Small intestine (tissue), 7 donors: ENCODE measurements at regions not wholly inside any gene's neighbourhood (a gene's known extent, or its start where the extent isn't known, plus 50 kb on each side); places are given as distances from the start of the nearest gene placed in this dataset.

Experiments used
- DNase-seq, 2 donors: peaks; one replicate each; pipeline versions ENCODE4 v3.0.0 to v3.0.0-alpha.2; 2013
- FAIRE-seq: peaks from 2 replicates; lab custom pipeline; 2012; peaks lifted over from hg19 to GRCh38; lab: Jason Lieb, UNC
- H3K27ac ChIP-seq, 3 donors: one replicate each; pipeline ENCODE4 v1.5.1; 2013; ENCODE audit warnings: low read length in 2 of 3, mild to moderate bottlenecking in 2 of 3, control low read depth in 1 of 3, inconsistent platforms in 1 of 3, low read depth in 1 of 3, moderate library complexity in 1 of 3
- H3K27me3 ChIP-seq, 3 donors: one replicate each; pipeline ENCODE4 v1.6.1; 2013; ENCODE audit warnings: low read length in 3 of 3, inconsistent platforms in 1 of 3; ENCODE audit not compliant: control insufficient read depth in 3 of 3, insufficient read depth in 3 of 3
- H3K36me3 ChIP-seq, 3 donors: one replicate each; pipeline ENCODE4 v1.6.1; 2013; ENCODE audit warnings: low read length in 3 of 3, inconsistent platforms in 1 of 3, low read depth in 1 of 3, mild to moderate bottlenecking in 1 of 3, moderate library complexity in 1 of 3; ENCODE audit not compliant: control insufficient read depth in 3 of 3, insufficient read depth in 2 of 3
- H3K4me1 ChIP-seq, 3 donors: one replicate each; pipeline ENCODE4 v1.6.1; 2013; ENCODE audit warnings: low read length in 2 of 3, inconsistent platforms in 1 of 3, low read depth in 1 of 3, mild to moderate bottlenecking in 1 of 3, moderate library complexity in 1 of 3; ENCODE audit not compliant: control insufficient read depth in 3 of 3, insufficient read depth in 2 of 3
- H3K4me3 ChIP-seq, 3 donors: one replicate each; pipeline ENCODE4 v1.5.1; 2013; ENCODE audit warnings: low read length in 3 of 3, control low read depth in 1 of 3, inconsistent platforms in 1 of 3, low read depth in 1 of 3, mild to moderate bottlenecking in 1 of 3, moderate library complexity in 1 of 3
- H3K9me3 ChIP-seq, 2 donors: one replicate each; pipeline ENCODE4 v1.6.1; 2013; ENCODE audit warnings: low read depth in 1 of 2, low read length in 1 of 2; ENCODE audit not compliant: control insufficient read depth in 2 of 2, insufficient read depth in 1 of 2
- WGBS, 3 donors: extraction: QIAGEN DNeasy Blood & Tissue Kit; methylation state at CpG; one replicate each; pipeline ENCODE4 v1.1.7; 2013; 5-methylcytosine and 5-hydroxymethylcytosine counted together
- donor health status: healthy with polysubstance abuse.
- donor health status: control.
- donor health status: control.
- donor health status: Bipolar disorder and iron deficiency.
- donor health status: healthy.

GRCh38 chr18:10188971-10189810 lies 265.2 kb upstream of the APCDD1 start:
- Histone ChIP-seq H3K4me1 (no peaks in the 10 kb centered on the region), H3K9me3 (peaks cover 0 to 6% of the 10 kb centered on the region in 2 donors), H3K27me3 (no peaks in the 10 kb centered on the region), H3K36me3 (no peaks in the 10 kb centered on the region), H3K4me3 (no peak overlapping the region), H3K27ac (no peak overlapping the region)
- no peak for DNase-seq
- 78 to 86% (median 82%) methylated on average over 10 of the region's 10 CpGs for WGBS, 3 donors
- FAIRE-seq: no peak

- DNase-seq: no peak
- no peak for FAIRE-seq
- WGBS, 3 donors: 83 to 96% (median 93%) methylated on average over 4 of the region's 4 CpGs
Measured at GRCh38 chr18:10190564-10190963, 263.9 kb upstream of the APCDD1 start.

GRCh38 chr18:10193444-10193843 lies 261.0 kb upstream of the APCDD1 start:
- no peak for FAIRE-seq
- WGBS, 3 donors: 90 to 93% (median 91%) methylated on average over 3 of the region's 3 CpGs

More at GRCh38 chr18:10190564-10190963, 263.9 kb upstream of the APCDD1 start:
- peaks cover 0 to 6% of the 10 kb centered on the region in 2 donors for H3K9me3 ChIP-seq
- H3K4me1 ChIP-seq: no peaks in the 10 kb centered on the region
- no peak overlapping the region for H3K4me3 ChIP-seq
- no peaks in the 10 kb centered on the region for H3K36me3 ChIP-seq
- no peak overlapping the region for H3K27ac ChIP-seq
- H3K27me3 ChIP-seq: no peaks in the 10 kb centered on the region

GRCh38 chr18:10194592-10194991 lies 259.8 kb upstream of the APCDD1 start:
- WGBS, 3 donors: 53 to 65% (median 55%) methylated on average over 4 of the region's 4 CpGs
- no peak overlapping the region for H3K4me3 ChIP-seq
- H3K27ac ChIP-seq: no peak overlapping the region
- DNase-seq: no peak
- no peaks in the 10 kb centered on the region for H3K27me3 ChIP-seq
- H3K9me3 ChIP-seq: peaks cover 0 to 3% of the 10 kb centered on the region in 2 donors
- no peaks in the 10 kb centered on the region for H3K36me3 ChIP-seq
- no peaks in the 10 kb centered on the region for H3K4me1 ChIP-seq
- no peak for FAIRE-seq

More at GRCh38 chr18:10193444-10193843, 261.0 kb upstream of the APCDD1 start:
- no peaks in the 10 kb centered on the region for H3K27me3 ChIP-seq
- peaks cover 0 to 3% of the 10 kb centered on the region in 2 donors for H3K9me3 ChIP-seq
- H3K4me1 ChIP-seq: no peaks in the 10 kb centered on the region
- no peaks in the 10 kb centered on the region for H3K36me3 ChIP-seq
- no peak for DNase-seq
- H3K27ac ChIP-seq: no peak overlapping the region
- no peak overlapping the region for H3K4me3 ChIP-seq

GRCh38 chr18:10195529-10195928 lies 258.9 kb upstream of the APCDD1 start:
- FAIRE-seq: no peak
- Histone ChIP-seq H3K9me3 (peaks cover 0 to 3% of the 10 kb centered on the region in 2 donors), H3K27me3 (no peaks in the 10 kb centered on the region), H3K4me1 (no peaks in the 10 kb centered on the region), H3K36me3 (no peaks in the 10 kb centered on the region), H3K27ac (no peak overlapping the region), H3K4me3 (no peak overlapping the region)
- no peak for DNase-seq
- WGBS, 3 donors: 86 to 93% (median 87%) methylated on average over 2 of the region's 2 CpGs

- no peaks in the 10 kb centered on the region for H3K4me1 ChIP-seq
- FAIRE-seq (no peak), DNase-seq (peak; percentile 12 to 27)
- 57 to 67% (median 67%) methylated on average over 12 of the region's 12 CpGs for WGBS, 3 donors
- H3K27me3 ChIP-seq: no peaks in the 10 kb centered on the region
- peaks cover 0 to 3% of the 10 kb centered on the region in 2 donors for H3K9me3 ChIP-seq
- H3K27ac ChIP-seq: no peak overlapping the region
- no peak overlapping the region for H3K4me3 ChIP-seq
- no peaks in the 10 kb centered on the region for H3K36me3 ChIP-seq
Measured at GRCh38 chr18:10197097-10197496, 257.3 kb upstream of the APCDD1 start.

GRCh38 chr18:10201226-10201625 lies 253.2 kb upstream of the APCDD1 start:
- Histone ChIP-seq H3K4me3 (no peak overlapping the region), H3K27ac (no peak overlapping the region), H3K36me3 (no peaks in the 10 kb centered on the region), H3K27me3 (no peaks in the 10 kb centered on the region), H3K9me3 (no peaks in the 10 kb centered on the region), H3K4me1 (no peaks in the 10 kb centered on the region)
- WGBS, 3 donors: 77 to 84% (median 80%) methylated on average over 5 of the region's 5 CpGs
- FAIRE-seq: no peak
- no peak for DNase-seq

GRCh38 chr18:10201659-10202058 lies 252.8 kb upstream of the APCDD1 start:
- DNase-seq: no peak
- Histone ChIP-seq H3K27me3 (no peaks in the 10 kb centered on the region), H3K36me3 (no peaks in the 10 kb centered on the region), H3K4me1 (no peaks in the 10 kb centered on the region), H3K9me3 (no peaks in the 10 kb centered on the region), H3K4me3 (no peak overlapping the region), H3K27ac (no peak overlapping the region)
- FAIRE-seq: no peak
- WGBS, 3 donors: 81 to 91% (median 90%) methylated on average over 2 of the region's 2 CpGs
